Ascending aorta (tissue), 2 donors: ENCODE measurements at regions not wholly inside any gene's neighbourhood (a gene's known extent, or its start where the extent isn't known, plus 50 kb on each side); places are given as distances from the start of the nearest gene placed in this dataset.

ENCODE experiments used
- DNase-seq, 2 donors: peaks; one replicate each; pipeline ENCODE4 v3.0.0-alpha.2; 2019; ENCODE audit warnings: low spot score in 2 of 2
- H3K27ac ChIP-seq, 2 donors: fragments of 200-600 bp; sonication (generic); one replicate each; pipeline ENCODE4 v1.5.1; 2016 to 2017; ENCODE audit warnings: mild to moderate bottlenecking in 1 of 2
- H3K27me3 ChIP-seq: fragments of 200-600 bp; sonication (generic); one replicate; pipeline ENCODE4 v1.5.1; 2017
- H3K36me3 ChIP-seq, 2 donors: fragments of 200-600 bp; sonication (generic); one replicate each; pipeline ENCODE4 v1.5.1; 2016
- H3K4me1 ChIP-seq, 2 donors: fragments of 200-600 bp; sonication (generic); one replicate each; pipeline ENCODE4 v1.5.1; 2016 to 2017; ENCODE audit warnings: mild to moderate bottlenecking in 1 of 2
- H3K4me3 ChIP-seq, 2 donors: fragments of 200-600 bp; sonication (generic); one replicate each; pipeline ENCODE4 v1.5.1; 2016 to 2017; ENCODE audit warnings: mild to moderate bottlenecking in 1 of 2
- H3K9me3 ChIP-seq, 2 donors: fragments of 200-600 bp; sonication (generic); one replicate each; pipeline ENCODE4 v1.5.1; 2016
- intact Hi-C: fragments of 100-400 bp; cut with DNase I; formaldehyde crosslinking; loops from one replicate; pipeline ENCODE4 v1.15.1; 2023
- TF ChIP-seq, protein P1 (sequence below), 3 experiments: fragments of 200-600 bp in 2 of 3; fragments of 450-650 bp in 1 of 3; sonication (generic) in 2 of 3; IDR thresholded peaks; one replicate each; pipeline ENCODE4 v1.5.1; 2016 to 2019; ENCODE audit warnings: antibody characterized with exemption in 3 of 3, mild to moderate bottlenecking in 1 of 3, moderate library complexity in 1 of 3

DNA sequence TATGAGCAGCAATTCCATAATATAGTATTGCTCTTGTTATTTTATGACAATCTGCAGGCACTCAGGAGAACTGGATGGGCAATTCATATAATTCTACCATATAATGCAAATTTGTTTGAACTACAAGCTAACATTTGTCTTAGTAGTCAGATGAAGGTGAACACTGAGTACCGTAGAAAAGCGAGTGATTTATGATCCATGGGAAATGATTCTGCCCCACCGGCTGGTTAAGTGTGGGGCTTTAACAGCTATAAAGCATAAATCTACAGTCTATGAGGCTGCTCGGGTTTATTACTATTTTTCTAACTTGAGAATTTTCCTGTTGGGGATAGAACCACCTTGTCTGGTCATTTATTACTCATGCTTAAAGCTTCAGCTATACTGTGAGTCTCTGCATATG lies 275.5 kb downstream of the PCDH10 start:
- no peaks in the 10 kb centered on the region for H3K36me3 ChIP-seq
- TF ChIP-seq, protein P1, sequence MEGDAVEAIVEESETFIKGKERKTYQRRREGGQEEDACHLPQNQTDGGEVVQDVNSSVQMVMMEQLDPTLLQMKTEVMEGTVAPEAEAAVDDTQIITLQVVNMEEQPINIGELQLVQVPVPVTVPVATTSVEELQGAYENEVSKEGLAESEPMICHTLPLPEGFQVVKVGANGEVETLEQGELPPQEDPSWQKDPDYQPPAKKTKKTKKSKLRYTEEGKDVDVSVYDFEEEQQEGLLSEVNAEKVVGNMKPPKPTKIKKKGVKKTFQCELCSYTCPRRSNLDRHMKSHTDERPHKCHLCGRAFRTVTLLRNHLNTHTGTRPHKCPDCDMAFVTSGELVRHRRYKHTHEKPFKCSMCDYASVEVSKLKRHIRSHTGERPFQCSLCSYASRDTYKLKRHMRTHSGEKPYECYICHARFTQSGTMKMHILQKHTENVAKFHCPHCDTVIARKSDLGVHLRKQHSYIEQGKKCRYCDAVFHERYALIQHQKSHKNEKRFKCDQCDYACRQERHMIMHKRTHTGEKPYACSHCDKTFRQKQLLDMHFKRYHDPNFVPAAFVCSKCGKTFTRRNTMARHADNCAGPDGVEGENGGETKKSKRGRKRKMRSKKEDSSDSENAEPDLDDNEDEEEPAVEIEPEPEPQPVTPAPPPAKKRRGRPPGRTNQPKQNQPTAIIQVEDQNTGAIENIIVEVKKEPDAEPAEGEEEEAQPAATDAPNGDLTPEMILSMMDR (IDR thresholded peaks at IDR 0.05), result no peak
- H3K27me3 ChIP-seq, result no peaks in the 10 kb centered on the region
- H3K4me3 ChIP-seq, result no peak overlapping the region
- no peaks in the 10 kb centered on the region for H3K4me1 ChIP-seq
- DNase-seq, result no peak
- H3K9me3 ChIP-seq, result no peaks in the 10 kb centered on the region
- no peak overlapping the region for H3K27ac ChIP-seq
- intact Hi-C loops, result no loop called here

DNA sequence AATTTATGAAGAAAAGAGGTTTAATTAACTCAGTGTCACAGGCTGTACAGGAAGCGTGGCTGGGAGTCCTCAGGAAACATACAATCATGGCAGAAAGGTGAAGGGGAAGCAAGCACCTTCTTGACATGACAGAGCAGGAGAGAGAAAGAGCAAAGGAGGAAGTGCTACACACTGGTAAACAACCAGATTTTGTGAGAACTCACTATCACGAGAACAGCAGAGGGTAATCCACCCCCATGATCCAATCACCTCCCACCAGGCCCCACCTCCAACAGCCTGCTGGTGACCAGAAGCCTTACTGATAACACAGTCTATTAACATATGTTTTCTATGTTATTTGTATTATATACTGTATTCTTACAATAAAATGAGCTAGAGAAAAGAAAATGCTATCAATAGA lies 254.8 kb downstream of the PCDH10 start:
- H3K4me3 ChIP-seq, result no peak overlapping the region
- TF ChIP-seq, protein P1 (IDR thresholded peaks at IDR 0.05), result no peak
- no peaks in the 10 kb centered on the region for H3K9me3 ChIP-seq
- no peaks in the 10 kb centered on the region for H3K36me3 ChIP-seq
- no peak overlapping the region for H3K27ac ChIP-seq
- DNase-seq, result no peak
- intact Hi-C loops, result no loop called here
- H3K4me1 ChIP-seq, result no peaks in the 10 kb centered on the region
- H3K27me3 ChIP-seq, result no peaks in the 10 kb centered on the region

- no peak for DNase-seq
- TF ChIP-seq, protein P1 (IDR thresholded peaks at IDR 0.05), result no peak
These were observed 253.5 kb downstream of the PCDH10 start for GRCh38 chr4:133402616-133403015.

GRCh38 chr4:133394971-133395627 lies 246.0 kb downstream of the PCDH10 start:
- TF ChIP-seq, protein P1 (IDR thresholded peaks at IDR 0.05), result no peak
- no peak overlapping the region for H3K27ac ChIP-seq
- no peaks in the 10 kb centered on the region for H3K27me3 ChIP-seq
- DNase-seq, result no peak
- H3K4me3 ChIP-seq, result no peak overlapping the region
- intact Hi-C loops, result no loop called here
- H3K9me3 ChIP-seq, result no peaks in the 10 kb centered on the region
- no peaks in the 10 kb centered on the region for H3K4me1 ChIP-seq
- no peaks in the 10 kb centered on the region for H3K36me3 ChIP-seq

More at GRCh38 chr4:133402616-133403015, 253.5 kb downstream of the PCDH10 start:
- Histone ChIP-seq H3K36me3 (no peaks in the 10 kb centered on the region), H3K4me1 (no peaks in the 10 kb centered on the region), H3K9me3 (no peaks in the 10 kb centered on the region), H3K27ac (no peak overlapping the region), H3K27me3 (no peaks in the 10 kb centered on the region), H3K4me3 (no peak overlapping the region)
- intact Hi-C loops, result no loop called here

- no peaks in the 10 kb centered on the region for H3K36me3 ChIP-seq
- no peaks in the 10 kb centered on the region for H3K27me3 ChIP-seq
- no peaks in the 10 kb centered on the region for H3K4me1 ChIP-seq
- intact Hi-C loops, result no loop called here
- H3K9me3 ChIP-seq, result no peaks in the 10 kb centered on the region
- TF ChIP-seq, protein P1 (IDR thresholded peaks at IDR 0.05), result no peak
- no peak overlapping the region for H3K4me3 ChIP-seq
- DNase-seq, result no peak
- H3K27ac ChIP-seq, result no peak overlapping the region
These were observed 241.2 kb downstream of the PCDH10 start for GRCh38 chr4:133390198-133390855.
